GM23248 (cell line): ENCODE measurements at regions not wholly inside any gene's neighbourhood (a gene's known extent, or its start where the extent isn't known, plus 50 kb on each side); places are given as distances from the start of the nearest gene placed in this dataset.

ENCODE experiments used
- DNase-seq: peaks from one replicate; pipeline ENCODE4 v3.0.0-alpha.2; 2015
- H2AFZ ChIP-seq: fragments of 200-600 bp; sonication (generic); 2 replicates; pipeline ENCODE4 v1.6.1; 2016; ENCODE audit warnings: antibody characterized with exemption
- H3F3A ChIP-seq: fragments of 200-600 bp; sonication (generic); 2 replicates; pipeline ENCODE4 v1.6.1; 2016; ENCODE audit warnings: mild to moderate bottlenecking, antibody characterized with exemption, mixed run types; ENCODE audit not compliant: insufficient read depth
- H3K27ac ChIP-seq: fragments of 200-600 bp; sonication (generic); 2 replicates; pipeline ENCODE4 v1.5.1; 2016; ENCODE audit warnings: mild to moderate bottlenecking
- H3K27me3 ChIP-seq: fragments of 200-600 bp; sonication (generic); replicated peaks from 2 replicates; pipeline ENCODE4 v1.6.1; 2016; ENCODE audit warnings: mild to moderate bottlenecking; ENCODE audit not compliant: insufficient read depth
- H3K36me3 ChIP-seq: fragments of 200-600 bp; sonication (generic); 2 replicates; pipeline ENCODE4 v1.6.1; 2016; ENCODE audit warnings: low read depth, mild to moderate bottlenecking
- H3K4me1 ChIP-seq: fragments of 200-600 bp; sonication (generic); 2 replicates; pipeline ENCODE4 v1.6.1; 2016; ENCODE audit warnings: mild to moderate bottlenecking; ENCODE audit not compliant: insufficient read depth
- H3K4me2 ChIP-seq: fragments of 200-600 bp; sonication (generic); one replicate; pipeline ENCODE4 v1.6.1; 2016; ENCODE audit warnings: mild to moderate bottlenecking; ENCODE audit not compliant: unreplicated experiment
- H3K4me3 ChIP-seq: fragments of 200-600 bp; sonication (generic); 2 replicates; pipeline ENCODE4 v1.5.1; 2016; ENCODE audit warnings: mild to moderate bottlenecking
- H3K79me2 ChIP-seq: fragments of 200-600 bp; sonication (generic); 2 replicates; pipeline ENCODE4 v1.6.1; 2016; ENCODE audit warnings: mild to moderate bottlenecking; ENCODE audit not compliant: insufficient read depth
- H3K9ac ChIP-seq: fragments of 200-600 bp; sonication (generic); 2 replicates; pipeline ENCODE4 v1.6.1; 2016; ENCODE audit warnings: mild to moderate bottlenecking
- H3K9me2 ChIP-seq: fragments of 200-600 bp; sonication (generic); 2 replicates; pipeline ENCODE4 v1.6.1; 2016; ENCODE audit warnings: mixed run types, mild to moderate bottlenecking, moderate library complexity; ENCODE audit not compliant: insufficient read depth
- H3K9me3 ChIP-seq: fragments of 200-600 bp; sonication (generic); one replicate; pipeline ENCODE4 v1.6.1; 2017; ENCODE audit warnings: low read depth
- H4K20me1 ChIP-seq: fragments of 200-600 bp; sonication (generic); 2 replicates; pipeline ENCODE4 v1.6.0; 2016; ENCODE audit not compliant: insufficient read depth
- EZH2 ChIP-seq: fragments of 200-600 bp; sonication (generic); IDR thresholded peaks from 2 replicates; pipeline ENCODE4 v1.6.1; 2018; ENCODE audit warnings: antibody characterized with exemption, mild to moderate bottlenecking; ENCODE audit not compliant: insufficient read depth, poor library complexity, severe bottlenecking
- EZH2phosphoT487 ChIP-seq: fragments of 200-600 bp; sonication (generic); IDR thresholded peaks from 2 replicates; pipeline ENCODE4 v1.6.1; 2018; ENCODE audit warnings: antibody characterized with exemption, moderate library complexity, mild to moderate bottlenecking, low read depth; ENCODE audit not compliant: insufficient read depth
- WGBS, 2 experiments: methylation state at CpG; one replicate each; pipeline ENCODE4 v1.1.6; 2015 to 2017; ENCODE audit warnings: low lambda C conversion rate in 2 of 2, low coverage in 1 of 2; ENCODE audit errors: missing lambda C conversion rate in 2 of 2; 5-methylcytosine and 5-hydroxymethylcytosine counted together
- in situ Hi-C: fragments of 300-500 bp; cut with MboI; formaldehyde crosslinking; loops from 2 replicates; pipeline ENCODE4 v1.15.0; 2020

GRCh38 chr18:56470406-56471351, 167.7 kb downstream of the TXNL1 start:
- Histone ChIP-seq H2AFZ (no peak overlapping the region), H3K27me3 (no peaks in the 10 kb centered on the region)
- in situ Hi-C loops: no loop called here

GRCh38 chr18:56469582-56469981, 168.8 kb downstream of the TXNL1 start:
- Histone ChIP-seq H4K20me1 (no peaks in the 10 kb centered on the region), H3K79me2 (no peaks in the 10 kb centered on the region), H3K4me1 (no peaks in the 10 kb centered on the region), H3K9ac (no peak overlapping the region), H3K4me2 (no peak overlapping the region), H3K4me3 (no peak overlapping the region), H3F3A (no peaks in the 10 kb centered on the region), H3K9me3 (no peaks in the 10 kb centered on the region), H3K27me3 (no peaks in the 10 kb centered on the region), H3K27ac (no peak overlapping the region), H2AFZ (no peak overlapping the region), H3K36me3 (no peaks in the 10 kb centered on the region), H3K9me2 (no peaks in the 10 kb centered on the region)
- DNase-seq: no peak
- TF ChIP-seq EZH2: no peak
- WGBS, 2 experiments: 74 to 79% methylated on average over 4 of the region's 4 CpGs
- in situ Hi-C loops: no loop called here

More at GRCh38 chr18:56470406-56471351, 167.7 kb downstream of the TXNL1 start:
- Histone ChIP-seq H3K9ac (no peak overlapping the region), H4K20me1 (no peaks in the 10 kb centered on the region), H3K79me2 (no peaks in the 10 kb centered on the region), H3F3A (no peaks in the 10 kb centered on the region), H3K9me3 (no peaks in the 10 kb centered on the region), H3K4me3 (no peak overlapping the region), H3K9me2 (no peaks in the 10 kb centered on the region), H3K4me1 (no peaks in the 10 kb centered on the region), H3K4me2 (no peak overlapping the region), H3K36me3 (no peaks in the 10 kb centered on the region), H3K27ac (no peak overlapping the region)
- 50 to 51% methylated on average over 5 of the region's 5 CpGs for WGBS, 2 experiments
- TF ChIP-seq EZH2phosphoT487 (no peak), EZH2 (no peak)
- DNase-seq: no peak

- Histone ChIP-seq H3K4me1 (no peaks in the 10 kb centered on the region), H3K79me2 (no peaks in the 10 kb centered on the region), H3F3A (no peaks in the 10 kb centered on the region), H3K27me3 (no peaks in the 10 kb centered on the region), H3K36me3 (no peaks in the 10 kb centered on the region), H3K9me2 (no peaks in the 10 kb centered on the region), H3K9me3 (no peaks in the 10 kb centered on the region), H4K20me1 (no peaks in the 10 kb centered on the region), H3K4me2 (no peak overlapping the region), H3K27ac (no peak overlapping the region), H3K4me3 (no peak overlapping the region), H2AFZ (no peak overlapping the region), H3K9ac (no peak overlapping the region)
- TF ChIP-seq EZH2phosphoT487 (no peak), EZH2 (no peak)
- in situ Hi-C loops: no loop called here
- no peak for DNase-seq
- 96 to 100% methylated on average over 1 of the region's 1 CpG for WGBS, 2 experiments
These were observed 170.0 kb downstream of the TXNL1 start for GRCh38 chr18:56468396-56468795.

GRCh38 chr18:56462276-56462675, 176.1 kb downstream of the TXNL1 start:
- Histone ChIP-seq H3K9me2 (no peaks in the 10 kb centered on the region), H4K20me1 (no peaks in the 10 kb centered on the region), H3K27ac (no peak overlapping the region), H3K9me3 (no peaks in the 10 kb centered on the region), H3K36me3 (no peaks in the 10 kb centered on the region), H3K27me3 (no peaks in the 10 kb centered on the region; the same call in 1 of the 2 replicates), H3K9ac (no peak overlapping the region), H3F3A (no peaks in the 10 kb centered on the region), H3K4me1 (no peaks in the 10 kb centered on the region), H2AFZ (no peak overlapping the region), H3K4me2 (no peak overlapping the region), H3K4me3 (no peak overlapping the region), H3K79me2 (no peaks in the 10 kb centered on the region)
- no peak for TF ChIP-seq EZH2phosphoT487
- TF ChIP-seq EZH2: no peak
- in situ Hi-C loops: no loop called here
- WGBS, 2 experiments: 78 to 88% methylated on average over 1 of the region's 1 CpG
- DNase-seq: no peak
